Peyer's patch (tissue), 4 donors: ENCODE measurements at regions not wholly inside any gene's neighbourhood (a gene's known extent, or its start where the extent isn't known, plus 50 kb on each side); places are given as distances from the start of the nearest gene placed in this dataset.

Experiments used
- CTCF ChIP-seq, 6 experiments: fragments of 450-650 bp in 4 of 6; fragments of 200-600 bp in 2 of 6; sonication (generic) in 1 of 6; IDR thresholded peaks; one replicate each; pipeline ENCODE4 v1.5.1; 2017 to 2019; ENCODE audit warnings: antibody characterized with exemption in 6 of 6, mild to moderate bottlenecking in 3 of 6, moderate library complexity in 1 of 6
- POLR2A ChIP-seq, 2 donors: fragments of 450-650 bp; IDR thresholded peaks; one replicate each; pipeline ENCODE4 v1.5.1; 2017; ENCODE audit warnings: antibody characterized with exemption in 2 of 2, mild to moderate bottlenecking in 2 of 2, moderate library complexity in 2 of 2

GRCh38 chrX:76977452-76977851 is 469.7 kb upstream of the FGF16 start:
- TF ChIP-seq CTCF (IDR thresholded peaks at IDR 0.05), result no peak
- TF ChIP-seq POLR2A (IDR thresholded peaks at IDR 0.05), result no peak
